Lower lobe of right lung (tissue), 2 donors: ENCODE measurements at regions not wholly inside any gene's neighbourhood (a gene's known extent, or its start where the extent isn't known, plus 50 kb on each side); places are given as distances from the start of the nearest gene placed in this dataset.

Experiments
- ATAC-seq, 2 donors: fragments of 200-7000 bp; cut with Tn5 transposase; one replicate each; pipeline ENCODE4 v1.9.1; 2020 to 2022; ENCODE audit warnings: mild to moderate bottlenecking in 2 of 2, moderate library complexity in 2 of 2
- DNase-seq: peaks from one replicate; pipeline ENCODE4 v3.0.0-alpha.2; 2020
- H3K27ac ChIP-seq: fragments of 200-600 bp; one replicate; pipeline ENCODE4 v1.8.0; 2022
- H3K27me3 ChIP-seq: fragments of 200-600 bp; one replicate; pipeline ENCODE4 v1.8.0; 2022; ENCODE audit warnings: low read depth
- H3K36me3 ChIP-seq: fragments of 200-600 bp; one replicate; pipeline ENCODE4 v1.8.0; 2022; ENCODE audit warnings: mild to moderate bottlenecking
- H3K4me1 ChIP-seq: fragments of 200-600 bp; one replicate; pipeline ENCODE4 v1.8.0; 2022
- H3K4me3 ChIP-seq: fragments of 200-600 bp; one replicate; pipeline ENCODE4 v1.8.0; 2022; ENCODE audit warnings: mild to moderate bottlenecking
- H3K9me3 ChIP-seq: fragments of 200-600 bp; one replicate; pipeline ENCODE4 v1.8.0; 2022
- CTCF ChIP-seq: fragments of 200-600 bp; IDR thresholded peaks from one replicate; pipeline ENCODE4 v1.8.0; 2022; ENCODE audit warnings: antibody characterized with exemption, mild to moderate bottlenecking
- intact Hi-C: fragments of 100-400 bp; cut with DNase I; formaldehyde crosslinking; loops from one replicate; pipeline ENCODE4 v1.11.0; 2022
- donor health status: DM: no; HTN: yes; CAD: no; lungs with severe emphysema.

GRCh38 chr10:110355141-110355831 lies 50.6 kb upstream of the SMNDC1 start:
- Histone ChIP-seq H3K9me3 (no peaks in the 10 kb centered on the region), H3K27ac (no peak overlapping the region), H3K27me3 (no peaks in the 10 kb centered on the region), H3K4me1 (peaks cover 27% of the 10 kb centered on the region), H3K36me3 (no peaks in the 10 kb centered on the region), H3K4me3 (no peak overlapping the region)
- no peak for ATAC-seq
- no peak for TF ChIP-seq CTCF
- intact Hi-C loops = no loop called here
- no peak for DNase-seq

- H3K27ac ChIP-seq = no peak overlapping the region
- DNase-seq = no peak
- no peak for TF ChIP-seq CTCF
- no peak overlapping the region for H3K4me3 ChIP-seq
- no peaks in the 10 kb centered on the region for H3K9me3 ChIP-seq
- H3K36me3 ChIP-seq = no peaks in the 10 kb centered on the region
- intact Hi-C loops = no loop called here
- H3K27me3 ChIP-seq = no peaks in the 10 kb centered on the region
- ATAC-seq = no peak
- H3K4me1 ChIP-seq = peaks cover 27% of the 10 kb centered on the region
Observed at GRCh38 chr10:110355922-110356627, 51.4 kb upstream of the SMNDC1 start.

- H3K9me3 ChIP-seq = no peaks in the 10 kb centered on the region
- intact Hi-C loops = no loop called here
- peak overlapping the region; percentile 8 for H3K4me3 ChIP-seq
- H3K27ac ChIP-seq = peak overlapping the region; percentile 24
- H3K27me3 ChIP-seq = no peaks in the 10 kb centered on the region
- ATAC-seq (peak; percentile 36 to 61), DNase-seq (no peak)
- no peak for TF ChIP-seq CTCF
- peaks cover 27% of the 10 kb centered on the region for H3K4me1 ChIP-seq
- no peaks in the 10 kb centered on the region for H3K36me3 ChIP-seq
Observed at GRCh38 chr10:110356628-110357245, 52.0 kb upstream of the SMNDC1 start.

GRCh38 chr10:110357252-110357780 lies 52.6 kb upstream of the SMNDC1 start:
- H3K4me1 ChIP-seq = peaks cover 27% of the 10 kb centered on the region
- no peaks in the 10 kb centered on the region for H3K9me3 ChIP-seq
- no peaks in the 10 kb centered on the region for H3K27me3 ChIP-seq
- DNase-seq (no peak), ATAC-seq (peak; percentile 15 to 18)
- peak overlapping the region; percentile 24 for H3K27ac ChIP-seq
- TF ChIP-seq CTCF = no peak
- H3K36me3 ChIP-seq = no peaks in the 10 kb centered on the region
- peak overlapping the region; percentile 8 for H3K4me3 ChIP-seq
- intact Hi-C loops = no loop called here

GRCh38 chr10:110357871-110358270 lies 53.2 kb upstream of the SMNDC1 start:
- TF ChIP-seq CTCF = no peak
- DNase-seq (no peak), ATAC-seq (no peak)
- H3K9me3 ChIP-seq = no peaks in the 10 kb centered on the region
- no peak overlapping the region for H3K4me3 ChIP-seq
- H3K36me3 ChIP-seq = no peaks in the 10 kb centered on the region
- peaks cover 27% of the 10 kb centered on the region for H3K4me1 ChIP-seq
- H3K27ac ChIP-seq = no peak overlapping the region
- intact Hi-C loops = no loop called here
- no peaks in the 10 kb centered on the region for H3K27me3 ChIP-seq
